SH-SY5Y (cell line): ENCODE measurements at regions not wholly inside any gene's neighbourhood (a gene's known extent, or its start where the extent isn't known, plus 50 kb on each side); places are given as distances from the start of the nearest gene placed in this dataset.

Source experiments
- GATA2 ChIP-seq: IDR thresholded peaks from 2 replicates; pipeline ENCODE4 v1.6.1; 2011; ENCODE audit warnings: mild to moderate bottlenecking, low read depth, low read length
- GATA3 ChIP-seq: IDR thresholded peaks from 2 replicates; pipeline ENCODE4 v1.6.1; 2011; ENCODE audit warnings: low read depth, mild to moderate bottlenecking, low read length, moderate library complexity

- no peak for TF ChIP-seq GATA3
- no peak for TF ChIP-seq GATA2
Observed at GRCh38 chr2:177314722-177315264, 50.3 kb upstream of the NFE2L2 start.

- TF ChIP-seq GATA3 (no peak), GATA2 (no peak)
Observed at GRCh38 chr2:177315364-177315763, 50.8 kb upstream of the NFE2L2 start.

- TF ChIP-seq GATA2: no peak
- no peak for TF ChIP-seq GATA3
Observed at GRCh38 chr2:177316756-177317155, 52.2 kb upstream of the NFE2L2 start.

GRCh38 chr2:177317443-177317842 is 52.9 kb upstream of the NFE2L2 start:
- no peak for TF ChIP-seq GATA3
- TF ChIP-seq GATA2: no peak

GRCh38 chr2:177317857-177318256 is 53.3 kb upstream of the NFE2L2 start:
- TF ChIP-seq GATA2 (no peak), GATA3 (no peak)

GRCh38 chr2:177318613-177319012 is 54.1 kb upstream of the NFE2L2 start:
- TF ChIP-seq GATA2 (no peak), GATA3 (no peak)

- TF ChIP-seq GATA3: no peak
- no peak for TF ChIP-seq GATA2
Observed at GRCh38 chr2:177320596-177320995, 56.1 kb upstream of the NFE2L2 start.

- no peak for TF ChIP-seq GATA2
- no peak for TF ChIP-seq GATA3
Observed at GRCh38 chr2:177322801-177323261, 58.3 kb upstream of the NFE2L2 start.

GRCh38 chr2:177324797-177325196 is 60.3 kb upstream of the NFE2L2 start:
- TF ChIP-seq GATA2 (no peak), GATA3 (no peak)

- TF ChIP-seq GATA2: no peak
- no peak for TF ChIP-seq GATA3
Observed at GRCh38 chr2:177325554-177325953, 61.0 kb upstream of the NFE2L2 start.

GRCh38 chr2:177326005-177326404 is 61.5 kb upstream of the NFE2L2 start:
- no peak for TF ChIP-seq GATA2
- TF ChIP-seq GATA3: no peak

GRCh38 chr2:177326591-177326990 is 62.1 kb upstream of the NFE2L2 start:
- no peak for TF ChIP-seq GATA3
- no peak for TF ChIP-seq GATA2

- no peak for TF ChIP-seq GATA3
- no peak for TF ChIP-seq GATA2
Observed at GRCh38 chr2:177327009-177327408, 62.5 kb upstream of the NFE2L2 start.

- no peak for TF ChIP-seq GATA3
- TF ChIP-seq GATA2: no peak
Observed at GRCh38 chr2:177328056-177328455, 63.5 kb upstream of the NFE2L2 start.

- TF ChIP-seq GATA2 (no peak), GATA3 (no peak)
Observed at GRCh38 chr2:177329064-177329463, 63.5 kb upstream of the AGPS start.

- TF ChIP-seq GATA3: no peak
- no peak for TF ChIP-seq GATA2
Observed at GRCh38 chr2:177331466-177331997, 61.0 kb upstream of the AGPS start.
